BJ (cell line): ENCODE measurements at regions not wholly inside any gene's neighbourhood (a gene's known extent, or its start where the extent isn't known, plus 50 kb on each side); places are given as distances from the start of the nearest gene placed in this dataset.

ENCODE experiments used
- CTCF ChIA-PET: fragments of 350-600 bp; formaldehyde crosslinking; extraction: SDS; loops from one replicate; lab custom pipeline; 2021; ENCODE audit warnings: antibody characterized with exemption, inconsistent platforms; lab: Yijun Ruan, JAX
- POLR2A ChIA-PET: fragments of 300-600 bp; sonication (Branson Sonifier 250); formaldehyde crosslinking; extraction: SDS; loops from one replicate; lab custom pipeline; 2021; ENCODE audit warnings: antibody characterized with exemption; lab: Charles Lee
- DNase-seq: peaks from one replicate; pipeline ENCODE4 v3.0.0-alpha.2; 2011; ENCODE audit warnings: low read depth
- H3K27me3 ChIP-seq: 2 replicates; pipeline ENCODE4 v1.6.0; 2011; ENCODE audit warnings: low read length; ENCODE audit not compliant: control insufficient read depth, insufficient read depth
- H3K36me3 ChIP-seq: 2 replicates; pipeline ENCODE4 v1.5.1; 2011; ENCODE audit warnings: low read length; ENCODE audit not compliant: control insufficient read depth, insufficient read depth
- H3K4me3 ChIP-seq: 2 replicates; pipeline ENCODE4 v1.5.1; 2011; ENCODE audit warnings: low read depth, mild to moderate bottlenecking, control low read depth, low read length
- TF ChIP-seq, protein P1 (sequence below): IDR thresholded peaks from 2 replicates; pipeline ENCODE4 v1.5.1; 2011; ENCODE audit warnings: low read depth, mild to moderate bottlenecking, control low read depth, inconsistent platforms, low read length, moderate library complexity; ENCODE audit not compliant: insufficient read depth

GRCh38 chr10:62718585-62718984 is 85.9 kb upstream of the ADO start:
- ChIA-PET CTCF (no interaction called here), POLR2A (no interaction called here)
- DNase-seq: no peak

GRCh38 chr10:62719061-62719460 is 85.5 kb upstream of the ADO start:
- ChIA-PET CTCF (no interaction called here), POLR2A (no interaction called here)
- Histone ChIP-seq H3K4me3 (no peak overlapping the region), H3K27me3 (peaks cover 4% of the 10 kb centered on the region), H3K36me3 (no peaks in the 10 kb centered on the region)
- no peak for DNase-seq
- TF ChIP-seq, protein P1, sequence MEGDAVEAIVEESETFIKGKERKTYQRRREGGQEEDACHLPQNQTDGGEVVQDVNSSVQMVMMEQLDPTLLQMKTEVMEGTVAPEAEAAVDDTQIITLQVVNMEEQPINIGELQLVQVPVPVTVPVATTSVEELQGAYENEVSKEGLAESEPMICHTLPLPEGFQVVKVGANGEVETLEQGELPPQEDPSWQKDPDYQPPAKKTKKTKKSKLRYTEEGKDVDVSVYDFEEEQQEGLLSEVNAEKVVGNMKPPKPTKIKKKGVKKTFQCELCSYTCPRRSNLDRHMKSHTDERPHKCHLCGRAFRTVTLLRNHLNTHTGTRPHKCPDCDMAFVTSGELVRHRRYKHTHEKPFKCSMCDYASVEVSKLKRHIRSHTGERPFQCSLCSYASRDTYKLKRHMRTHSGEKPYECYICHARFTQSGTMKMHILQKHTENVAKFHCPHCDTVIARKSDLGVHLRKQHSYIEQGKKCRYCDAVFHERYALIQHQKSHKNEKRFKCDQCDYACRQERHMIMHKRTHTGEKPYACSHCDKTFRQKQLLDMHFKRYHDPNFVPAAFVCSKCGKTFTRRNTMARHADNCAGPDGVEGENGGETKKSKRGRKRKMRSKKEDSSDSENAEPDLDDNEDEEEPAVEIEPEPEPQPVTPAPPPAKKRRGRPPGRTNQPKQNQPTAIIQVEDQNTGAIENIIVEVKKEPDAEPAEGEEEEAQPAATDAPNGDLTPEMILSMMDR: no peak

More at GRCh38 chr10:62718585-62718984, 85.9 kb upstream of the ADO start:
- Histone ChIP-seq H3K27me3 (peaks cover 4% of the 10 kb centered on the region), H3K4me3 (no peak overlapping the region), H3K36me3 (no peaks in the 10 kb centered on the region)
- TF ChIP-seq, protein P1: no peak

DNA sequence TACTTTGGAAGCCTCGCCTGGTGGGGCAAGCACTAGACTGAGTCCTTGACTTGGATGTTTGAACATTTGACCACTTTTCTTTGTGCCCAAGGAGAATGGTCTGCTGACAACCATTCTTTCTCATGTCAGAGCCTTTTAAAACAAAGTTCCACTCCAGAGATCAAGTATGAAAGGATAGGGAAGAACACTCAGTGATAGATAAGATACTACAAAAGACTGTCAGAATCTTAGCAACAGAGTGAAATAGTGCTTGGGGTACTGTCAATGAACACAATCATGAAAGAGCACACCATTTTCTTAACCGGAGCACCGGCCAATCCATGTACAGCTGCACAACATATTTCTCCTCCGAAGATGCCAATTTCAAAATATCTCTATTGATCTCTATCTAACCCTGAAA is 82.8 kb upstream of the ADO start:
- H3K36me3 ChIP-seq: no peaks in the 10 kb centered on the region
- no peak overlapping the region for H3K4me3 ChIP-seq
- TF ChIP-seq, protein P1: no peak
- H3K27me3 ChIP-seq: peaks cover 4% of the 10 kb centered on the region
- DNase-seq: no peak
- ChIA-PET POLR2A (no interaction called here), CTCF (no interaction called here)

DNA sequence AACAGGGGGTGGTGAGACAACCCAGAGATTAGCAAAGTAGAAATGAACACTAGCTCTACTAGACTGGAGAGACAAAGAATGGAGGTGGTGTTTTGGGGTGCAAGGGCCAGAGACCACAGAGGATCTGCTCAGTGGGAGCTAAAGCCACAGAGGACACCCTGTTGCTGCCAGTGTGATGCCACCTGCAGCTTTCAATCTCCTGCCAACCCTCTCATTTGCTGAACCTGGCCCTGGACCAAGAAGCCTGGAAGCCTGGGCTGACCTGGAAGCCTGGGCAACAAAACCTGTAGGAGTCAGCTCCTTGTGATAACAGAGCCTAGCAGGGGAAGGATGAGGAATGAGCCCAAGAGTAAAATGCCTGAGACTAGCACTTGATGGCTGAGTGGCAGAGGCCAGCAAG is 81.1 kb upstream of the ADO start:
- Histone ChIP-seq H3K4me3 (no peak overlapping the region), H3K36me3 (no peaks in the 10 kb centered on the region), H3K27me3 (peaks cover 4% of the 10 kb centered on the region)
- no peak for DNase-seq
- TF ChIP-seq, protein P1: no peak
- ChIA-PET POLR2A (no interaction called here), CTCF (interaction anchor here (1.1 kb wide), 1 partner anchor 12 kb away, joined by 4 read pairs; no protein-coding TSS in a partner anchor)

DNA sequence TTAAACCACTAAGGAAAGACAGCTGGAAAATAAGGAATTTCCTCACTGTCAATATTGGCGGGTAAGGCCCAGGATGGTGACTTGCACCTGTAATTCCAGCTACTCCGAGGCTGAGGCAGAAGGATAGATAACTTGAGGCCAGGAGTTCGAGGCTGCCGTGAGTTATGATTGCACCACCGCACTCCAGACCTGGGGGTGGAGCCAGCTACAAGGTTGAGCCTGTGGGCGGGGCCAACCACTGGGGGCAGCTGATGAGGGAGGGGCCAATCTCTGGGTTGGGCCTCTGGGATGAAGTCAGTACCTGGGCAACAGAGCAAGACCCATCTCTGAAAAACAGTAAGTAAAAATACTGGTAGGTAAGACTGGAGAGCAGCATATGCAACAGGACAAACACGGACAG is 80.1 kb upstream of the ADO start:
- peaks cover 4% of the 10 kb centered on the region; the same call in 1 of the 2 replicates for H3K27me3 ChIP-seq
- TF ChIP-seq, protein P1: no peak
- no peaks in the 10 kb centered on the region for H3K36me3 ChIP-seq
- ChIA-PET CTCF (no interaction called here), POLR2A (no interaction called here)
- H3K4me3 ChIP-seq: no peak overlapping the region
- no peak for DNase-seq
